Parathyroid adenoma (tissue), 2 donors: ENCODE measurements at regions not wholly inside any gene's neighbourhood (a gene's known extent, or its start where the extent isn't known, plus 50 kb on each side); places are given as distances from the start of the nearest gene placed in this dataset.

ENCODE experiments used
- H2AFZ ChIP-seq: fragments of 300-600 bp; sonication (generic); one replicate; pipeline ENCODE4 v1.7.0; 2017; ENCODE audit warnings: antibody characterized with exemption, mild to moderate bottlenecking
- H3K27ac ChIP-seq: fragments of 300-600 bp; sonication (generic); one replicate; pipeline ENCODE4 v1.7.0; 2017
- H3K27me3 ChIP-seq: fragments of 300-600 bp; sonication (generic); one replicate; pipeline ENCODE4 v1.7.0; 2017; ENCODE audit warnings: low read length; ENCODE audit not compliant: control insufficient read depth, insufficient read depth
- H3K36me3 ChIP-seq: fragments of 300-600 bp; sonication (generic); one replicate; pipeline ENCODE4 v1.7.0; 2017; ENCODE audit warnings: low read length; ENCODE audit not compliant: control insufficient read depth, insufficient read depth
- H3K4me1 ChIP-seq: fragments of 300-600 bp; sonication (generic); one replicate; pipeline ENCODE4 v1.7.0; 2017; ENCODE audit warnings: control low read depth
- H3K4me2 ChIP-seq: fragments of 300-600 bp; sonication (generic); one replicate; pipeline ENCODE4 v1.7.0; 2017; ENCODE audit warnings: low read length
- H3K4me3 ChIP-seq: fragments of 300-600 bp; sonication (generic); one replicate; pipeline ENCODE4 v1.7.0; 2017; ENCODE audit warnings: low read depth, low read length
- H3K79me2 ChIP-seq: fragments of 300-600 bp; sonication (generic); one replicate; pipeline ENCODE4 v1.7.0; 2017; ENCODE audit warnings: control low read depth
- H3K9ac ChIP-seq: fragments of 300-600 bp; sonication (generic); one replicate; pipeline ENCODE4 v1.7.0; 2017; ENCODE audit warnings: mild to moderate bottlenecking
- H3K9me3 ChIP-seq: fragments of 300-600 bp; sonication (generic); one replicate; pipeline ENCODE4 v1.7.0; 2017; ENCODE audit warnings: low read length; ENCODE audit not compliant: control insufficient read depth
- TF ChIP-seq, protein P1 (sequence below): fragments of 300-600 bp; sonication (generic); IDR thresholded peaks from one replicate; pipeline ENCODE4 v1.7.0; 2017; ENCODE audit warnings: antibody characterized with exemption, mild to moderate bottlenecking
- donor health status: primary hyperparathyroidism.

DNA sequence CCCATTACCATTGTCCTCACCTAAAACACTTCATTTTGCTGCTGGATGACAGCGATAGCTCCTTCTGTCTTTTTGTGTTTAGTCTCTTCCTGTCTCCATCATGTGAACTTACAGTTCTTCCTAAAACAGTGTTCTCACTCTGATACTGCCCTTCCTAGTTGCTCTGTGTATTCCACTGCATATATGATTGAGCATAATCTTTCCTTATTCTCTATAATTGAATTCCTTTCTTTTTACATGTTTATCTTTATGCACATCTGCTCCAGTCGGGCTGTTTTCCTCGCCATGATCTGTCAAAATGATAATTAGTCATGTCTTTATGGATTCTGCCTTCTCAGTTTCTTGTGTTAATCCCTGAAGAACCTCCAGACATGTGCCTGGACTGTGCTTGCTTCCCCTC, 405.1 kb upstream of the SEMA6D start:
- Histone ChIP-seq H3K27me3 (no peaks in the 10 kb centered on the region), H3K4me2 (no peak overlapping the region), H2AFZ (no peak overlapping the region), H3K36me3 (no peaks in the 10 kb centered on the region), H3K79me2 (no peaks in the 10 kb centered on the region), H3K9ac (no peak overlapping the region), H3K27ac (no peak overlapping the region), H3K9me3 (no peaks in the 10 kb centered on the region), H3K4me3 (no peak overlapping the region), H3K4me1 (no peaks in the 10 kb centered on the region)
- TF ChIP-seq, protein P1, sequence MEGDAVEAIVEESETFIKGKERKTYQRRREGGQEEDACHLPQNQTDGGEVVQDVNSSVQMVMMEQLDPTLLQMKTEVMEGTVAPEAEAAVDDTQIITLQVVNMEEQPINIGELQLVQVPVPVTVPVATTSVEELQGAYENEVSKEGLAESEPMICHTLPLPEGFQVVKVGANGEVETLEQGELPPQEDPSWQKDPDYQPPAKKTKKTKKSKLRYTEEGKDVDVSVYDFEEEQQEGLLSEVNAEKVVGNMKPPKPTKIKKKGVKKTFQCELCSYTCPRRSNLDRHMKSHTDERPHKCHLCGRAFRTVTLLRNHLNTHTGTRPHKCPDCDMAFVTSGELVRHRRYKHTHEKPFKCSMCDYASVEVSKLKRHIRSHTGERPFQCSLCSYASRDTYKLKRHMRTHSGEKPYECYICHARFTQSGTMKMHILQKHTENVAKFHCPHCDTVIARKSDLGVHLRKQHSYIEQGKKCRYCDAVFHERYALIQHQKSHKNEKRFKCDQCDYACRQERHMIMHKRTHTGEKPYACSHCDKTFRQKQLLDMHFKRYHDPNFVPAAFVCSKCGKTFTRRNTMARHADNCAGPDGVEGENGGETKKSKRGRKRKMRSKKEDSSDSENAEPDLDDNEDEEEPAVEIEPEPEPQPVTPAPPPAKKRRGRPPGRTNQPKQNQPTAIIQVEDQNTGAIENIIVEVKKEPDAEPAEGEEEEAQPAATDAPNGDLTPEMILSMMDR = no peak

DNA sequence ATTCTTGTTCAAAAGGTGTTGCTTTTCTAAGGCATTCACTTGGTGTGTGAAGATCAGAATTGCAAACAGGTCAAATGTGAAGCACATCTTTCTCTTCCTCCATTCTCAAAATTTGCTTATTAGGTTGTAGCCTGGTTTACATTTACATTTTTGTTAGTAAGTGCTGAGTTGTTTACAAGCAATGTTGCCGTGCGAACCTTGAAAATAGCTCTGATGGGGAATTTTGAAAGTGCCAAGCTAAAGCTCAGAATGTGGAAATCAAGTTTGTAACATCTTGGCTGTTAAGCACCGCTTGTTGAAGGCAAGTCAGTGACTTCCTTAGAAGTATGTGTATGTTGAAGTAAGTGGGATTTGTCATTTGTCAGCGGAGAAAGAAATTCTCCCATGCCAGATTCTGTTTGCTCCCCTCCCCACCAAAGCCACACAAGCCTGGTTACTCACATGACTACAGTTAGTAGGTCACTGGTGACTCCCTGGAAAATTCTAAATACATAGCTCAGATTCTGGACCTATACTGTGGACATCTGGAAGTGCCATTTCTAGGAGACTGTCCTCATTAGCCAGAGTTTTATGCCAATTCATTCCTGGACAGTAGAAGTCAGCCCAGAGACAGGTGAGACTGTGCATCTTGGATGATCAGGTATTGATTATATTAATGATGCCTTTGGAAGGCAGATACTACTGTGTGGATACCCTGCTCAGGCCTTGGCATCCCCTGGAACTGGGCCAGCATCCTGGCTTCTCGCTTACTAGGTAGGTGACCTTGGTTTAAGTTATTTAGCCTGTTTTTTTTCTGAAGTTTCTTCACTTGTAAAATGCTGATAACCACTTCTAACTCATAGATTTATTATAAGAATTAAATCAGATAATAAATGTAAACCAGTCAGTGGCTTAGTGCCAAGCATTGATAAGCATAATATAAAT, 390.6 kb upstream of the SEMA6D start:
- TF ChIP-seq, protein P1 = no peak
- Histone ChIP-seq H3K4me2 (no peak overlapping the region), H3K4me1 (peaks cover 1% of the 10 kb centered on the region), H2AFZ (no peak overlapping the region), H3K27ac (no peak overlapping the region), H3K9ac (no peak overlapping the region), H3K4me3 (no peak overlapping the region), H3K79me2 (no peaks in the 10 kb centered on the region), H3K27me3 (no peaks in the 10 kb centered on the region), H3K9me3 (no peaks in the 10 kb centered on the region), H3K36me3 (no peaks in the 10 kb centered on the region)

DNA sequence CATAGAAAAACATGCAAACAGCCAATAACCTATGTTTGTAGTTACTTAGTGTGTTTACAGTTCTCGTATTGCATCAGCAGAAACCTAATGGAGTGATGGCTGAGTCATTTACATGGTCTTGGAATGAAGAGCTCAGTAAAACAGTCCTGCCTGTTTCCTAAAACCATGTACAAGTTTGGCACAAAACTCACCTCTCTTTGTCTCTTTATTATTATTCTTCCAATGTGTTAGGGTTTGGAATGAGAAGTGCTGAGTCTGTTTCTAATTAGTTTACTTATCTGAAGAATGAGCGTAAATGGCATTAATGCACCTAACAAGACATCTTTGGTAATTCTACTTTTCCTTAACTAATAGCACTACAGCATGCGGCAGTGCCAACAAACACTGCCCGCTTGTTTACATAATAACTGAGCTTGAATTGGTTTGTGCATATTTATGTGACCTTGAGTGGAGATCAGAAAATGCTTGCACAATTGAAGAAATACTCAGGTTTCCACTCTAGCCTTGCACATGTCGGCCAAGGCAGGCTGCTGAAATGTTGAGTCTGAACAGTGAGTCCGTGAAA, 385.4 kb upstream of the SEMA6D start:
- H3K4me1 ChIP-seq = peaks cover 27% of the 10 kb centered on the region
- H3K79me2 ChIP-seq = no peaks in the 10 kb centered on the region
- peak overlapping the region; percentile 33 for H2AFZ ChIP-seq
- TF ChIP-seq, protein P1 = no peak
- peak overlapping the region; percentile 71 for H3K27ac ChIP-seq
- no peaks in the 10 kb centered on the region for H3K27me3 ChIP-seq
- H3K36me3 ChIP-seq = no peaks in the 10 kb centered on the region
- no peaks in the 10 kb centered on the region for H3K9me3 ChIP-seq
- no peak overlapping the region for H3K4me3 ChIP-seq
- no peak overlapping the region for H3K4me2 ChIP-seq
- no peak overlapping the region for H3K9ac ChIP-seq

DNA sequence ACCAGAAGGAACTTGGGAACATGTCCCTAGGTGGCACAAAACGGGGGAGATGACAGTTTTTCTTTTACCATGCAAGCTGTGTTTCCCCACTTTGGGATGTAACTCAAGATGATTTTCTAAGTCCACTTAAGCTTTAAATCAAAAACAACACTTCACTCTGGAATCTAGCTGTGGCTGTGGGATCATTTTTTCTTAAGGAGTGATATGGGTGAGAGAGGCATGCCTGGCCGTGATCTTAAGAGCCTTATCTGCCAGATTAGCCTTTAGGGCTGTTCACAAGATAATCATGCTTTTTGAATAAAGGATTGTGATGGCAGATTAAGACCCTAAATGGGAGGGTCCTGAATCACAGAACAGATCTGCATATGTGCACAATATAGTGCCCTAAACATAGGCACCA, 384.8 kb upstream of the SEMA6D start:
- H3K27me3 ChIP-seq = no peaks in the 10 kb centered on the region
- no peaks in the 10 kb centered on the region for H3K79me2 ChIP-seq
- H3K9ac ChIP-seq = no peak overlapping the region
- H3K27ac ChIP-seq = peak overlapping the region; percentile 71
- no peak overlapping the region for H3K4me3 ChIP-seq
- no peaks in the 10 kb centered on the region for H3K9me3 ChIP-seq
- no peak overlapping the region for H3K4me2 ChIP-seq
- H3K4me1 ChIP-seq = peaks cover 27% of the 10 kb centered on the region
- H3K36me3 ChIP-seq = no peaks in the 10 kb centered on the region
- TF ChIP-seq, protein P1 = no peak
- H2AFZ ChIP-seq = peak overlapping the region; percentile 33
